ENCODE measurements at regions not wholly inside any gene's neighbourhood (a gene's known extent, or its start where the extent isn't known, plus 50 kb on each side); places are given as distances from the start of the nearest gene placed in this dataset.

DNA sequence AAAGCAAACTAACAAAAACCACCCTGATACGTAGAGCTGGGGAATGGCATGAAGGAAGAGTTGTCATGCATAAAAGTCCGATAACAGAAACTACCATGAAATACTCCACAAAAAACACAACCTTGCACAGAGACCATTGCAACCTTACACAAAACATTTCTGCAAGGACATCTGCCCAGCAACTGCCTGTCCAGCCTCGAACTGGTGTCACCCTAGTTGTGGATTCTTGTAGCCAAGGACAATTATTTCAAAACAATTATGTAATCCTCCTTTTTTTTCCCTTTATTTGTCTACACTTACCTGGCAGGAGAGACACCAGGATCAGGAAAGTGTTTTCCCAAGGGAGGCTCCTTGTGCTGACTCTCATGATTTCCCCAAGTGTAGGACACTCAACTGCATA, 232.5 kb upstream of the SYNDIG1 start:
- TF ChIP-seq, protein P1, sequence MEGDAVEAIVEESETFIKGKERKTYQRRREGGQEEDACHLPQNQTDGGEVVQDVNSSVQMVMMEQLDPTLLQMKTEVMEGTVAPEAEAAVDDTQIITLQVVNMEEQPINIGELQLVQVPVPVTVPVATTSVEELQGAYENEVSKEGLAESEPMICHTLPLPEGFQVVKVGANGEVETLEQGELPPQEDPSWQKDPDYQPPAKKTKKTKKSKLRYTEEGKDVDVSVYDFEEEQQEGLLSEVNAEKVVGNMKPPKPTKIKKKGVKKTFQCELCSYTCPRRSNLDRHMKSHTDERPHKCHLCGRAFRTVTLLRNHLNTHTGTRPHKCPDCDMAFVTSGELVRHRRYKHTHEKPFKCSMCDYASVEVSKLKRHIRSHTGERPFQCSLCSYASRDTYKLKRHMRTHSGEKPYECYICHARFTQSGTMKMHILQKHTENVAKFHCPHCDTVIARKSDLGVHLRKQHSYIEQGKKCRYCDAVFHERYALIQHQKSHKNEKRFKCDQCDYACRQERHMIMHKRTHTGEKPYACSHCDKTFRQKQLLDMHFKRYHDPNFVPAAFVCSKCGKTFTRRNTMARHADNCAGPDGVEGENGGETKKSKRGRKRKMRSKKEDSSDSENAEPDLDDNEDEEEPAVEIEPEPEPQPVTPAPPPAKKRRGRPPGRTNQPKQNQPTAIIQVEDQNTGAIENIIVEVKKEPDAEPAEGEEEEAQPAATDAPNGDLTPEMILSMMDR (IDR thresholded peaks at IDR 0.05), result no peak
- no peak for TF ChIP-seq POLR2A (IDR thresholded peaks at IDR 0.05; ENCODE audit: low read depth)
